ENCODE measurements at regions not wholly inside any gene's neighbourhood (a gene's known extent, or its start where the extent isn't known, plus 50 kb on each side); places are given as distances from the start of the nearest gene placed in this dataset.

- TF ChIP-seq, protein P1, sequence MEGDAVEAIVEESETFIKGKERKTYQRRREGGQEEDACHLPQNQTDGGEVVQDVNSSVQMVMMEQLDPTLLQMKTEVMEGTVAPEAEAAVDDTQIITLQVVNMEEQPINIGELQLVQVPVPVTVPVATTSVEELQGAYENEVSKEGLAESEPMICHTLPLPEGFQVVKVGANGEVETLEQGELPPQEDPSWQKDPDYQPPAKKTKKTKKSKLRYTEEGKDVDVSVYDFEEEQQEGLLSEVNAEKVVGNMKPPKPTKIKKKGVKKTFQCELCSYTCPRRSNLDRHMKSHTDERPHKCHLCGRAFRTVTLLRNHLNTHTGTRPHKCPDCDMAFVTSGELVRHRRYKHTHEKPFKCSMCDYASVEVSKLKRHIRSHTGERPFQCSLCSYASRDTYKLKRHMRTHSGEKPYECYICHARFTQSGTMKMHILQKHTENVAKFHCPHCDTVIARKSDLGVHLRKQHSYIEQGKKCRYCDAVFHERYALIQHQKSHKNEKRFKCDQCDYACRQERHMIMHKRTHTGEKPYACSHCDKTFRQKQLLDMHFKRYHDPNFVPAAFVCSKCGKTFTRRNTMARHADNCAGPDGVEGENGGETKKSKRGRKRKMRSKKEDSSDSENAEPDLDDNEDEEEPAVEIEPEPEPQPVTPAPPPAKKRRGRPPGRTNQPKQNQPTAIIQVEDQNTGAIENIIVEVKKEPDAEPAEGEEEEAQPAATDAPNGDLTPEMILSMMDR (IDR thresholded peaks at IDR 0.05) = no peak
- no peak for TF ChIP-seq EP300 (IDR thresholded peaks at IDR 0.05)
Measured at GRCh38 chr13:65401315-65401714, 1828.8 kb downstream of the PCDH9 start.

All from ovary (tissue), 3 donors.